B cell (primary cell): ENCODE measurements at regions not wholly inside any gene's neighbourhood (a gene's known extent, or its start where the extent isn't known, plus 50 kb on each side); places are given as distances from the start of the nearest gene placed in this dataset.

ENCODE experiments used
- ATAC-seq: fragments of 200-7000 bp; cut with Tn5 transposase; one replicate; pipeline ENCODE4 v1.10.0; 2021; ENCODE audit warnings: low read depth, mild to moderate bottlenecking, moderate number of reproducible peaks, moderate library complexity
- CTCF ChIA-PET: fragments of 350-600 bp; sonication (Branson Sonifier 250); formaldehyde crosslinking; loops from one replicate; lab custom pipeline; 2021; ENCODE audit warnings: antibody characterized with exemption, inconsistent platforms; lab: Charles Lee
- POLR2A ChIA-PET: fragments of 350-600 bp; sonication (Branson Sonifier 250); formaldehyde crosslinking; loops from one replicate; lab custom pipeline; 2021; ENCODE audit warnings: antibody characterized with exemption; lab: Charles Lee
- DNase-seq: peaks from one replicate; pipeline ENCODE4 v3.0.0; 2013
- H2AFZ ChIP-seq: 2 replicates; pipeline ENCODE4 v1.6.1; 2012; ENCODE audit warnings: mild to moderate bottlenecking, low read depth, low read length; ENCODE audit not compliant: insufficient read depth, poor library complexity, severe bottlenecking
- H3K27ac ChIP-seq, 2 donors: 1 replicate in 1 of 2; 2 replicates in 1 of 2; pipeline ENCODE4 v1.5.1; 2012 to 2013; ENCODE audit warnings: low read length in 2 of 2, mild to moderate bottlenecking in 2 of 2, moderate library complexity in 1 of 2
- H3K27me3 ChIP-seq, 4 experiments: fragments of 200-600 bp in 1 of 4; sonication (generic) in 1 of 4; replicated peaks in 1 of 4; 1 replicate in 2 of 4; 2 replicates in 2 of 4; pipeline versions ENCODE4 v1.6.1 to v1.7.0; 2013 to 2016; ENCODE audit warnings: low read length in 3 of 4, mild to moderate bottlenecking in 2 of 4, mixed read lengths in 1 of 4, moderate library complexity in 1 of 4; ENCODE audit not compliant: insufficient read depth in 4 of 4, control insufficient read depth in 3 of 4; ENCODE audit errors: control extremely low read depth in 1 of 4
- H3K36me3 ChIP-seq, 2 experiments: replicated peaks in 1 of 2; 1 replicate in 1 of 2; 2 replicates in 1 of 2; pipeline versions ENCODE4 v1.6.1 to v1.7.1; 2013; ENCODE audit warnings: low read length in 1 of 2; ENCODE audit not compliant: insufficient read depth in 2 of 2, control insufficient read depth in 1 of 2; ENCODE audit errors: control extremely low read depth in 1 of 2, extremely low read depth in 1 of 2
- H3K4me1 ChIP-seq, 2 donors: fragments of 200-600 bp in 1 of 2; sonication (generic) in 1 of 2; 1 replicate in 1 of 2; 2 replicates in 1 of 2; pipeline versions ENCODE4 v1.5.1 to v1.6.1; 2013 to 2017; ENCODE audit warnings: low read length in 2 of 2; ENCODE audit not compliant: control insufficient read depth in 2 of 2, insufficient read depth in 2 of 2
- H3K4me2 ChIP-seq: replicated peaks from 2 replicates; pipeline ENCODE3; 2012; ENCODE audit warnings: mild to moderate bottlenecking, low read depth, low read length; ENCODE audit not compliant: poor library complexity, severe bottlenecking
- H3K4me3 ChIP-seq, 5 experiments: fragments of 200-600 bp in 1 of 5; sonication (generic) in 1 of 5; 1 replicate in 3 of 5; 2 replicates in 2 of 5; pipeline versions ENCODE4 v1.5.1 to v1.7.0; 2011 to 2016; ENCODE audit warnings: low read length in 4 of 5, mild to moderate bottlenecking in 4 of 5, low read depth in 2 of 5, control low read depth in 1 of 5, moderate library complexity in 1 of 5; ENCODE audit not compliant: insufficient read depth in 1 of 5; ENCODE audit errors: control extremely low read depth in 1 of 5, extremely low read depth in 1 of 5
- H3K79me2 ChIP-seq: fragments of 200-600 bp; sonication (generic); one replicate; pipeline ENCODE4 v1.6.0; 2016; ENCODE audit warnings: low read length; ENCODE audit not compliant: control insufficient read depth, insufficient read depth
- H3K9ac ChIP-seq: fragments of 200-600 bp; sonication (generic); 2 replicates; pipeline ENCODE4 v1.6.1; 2017; ENCODE audit warnings: mild to moderate bottlenecking, low read length, moderate library complexity
- H3K9me3 ChIP-seq, 3 donors: one replicate each; pipeline versions ENCODE4 v1.6.1 to v1.7.1; 2013; ENCODE audit warnings: low read length in 2 of 3; ENCODE audit not compliant: control insufficient read depth in 2 of 3, insufficient read depth in 1 of 3; ENCODE audit errors: control extremely low read depth in 1 of 3
- H4K20me1 ChIP-seq: 2 replicates; pipeline ENCODE4 v1.6.0; 2012; ENCODE audit warnings: mild to moderate bottlenecking, low read length; ENCODE audit not compliant: insufficient read depth, control insufficient read depth, poor library complexity, severe bottlenecking
- H3K27ac Mint-ChIP-seq: one replicate; pipeline ENCODE4 v1.8.0; 2021; ENCODE audit warnings: mixed read lengths
- H3K27me3 Mint-ChIP-seq: one replicate; pipeline ENCODE4 v1.8.0; 2021; ENCODE audit warnings: mixed read lengths
- H3K4me1 Mint-ChIP-seq: one replicate; pipeline ENCODE4 v1.8.0; 2021; ENCODE audit warnings: mixed read lengths
- H3K4me3 Mint-ChIP-seq: one replicate; pipeline ENCODE4 v1.8.0; 2021; ENCODE audit warnings: mixed read lengths
- H3K9me3 Mint-ChIP-seq: one replicate; pipeline ENCODE4 v1.8.0; 2022; ENCODE audit warnings: mixed read lengths; ENCODE audit not compliant: insufficient read depth
- CTCF ChIP-seq: fragments of 200-600 bp; IDR thresholded peaks from one replicate; pipeline ENCODE4 v1.8.0; 2022; ENCODE audit warnings: antibody characterized with exemption, mild to moderate bottlenecking
- EZH2 ChIP-seq: IDR thresholded peaks from 2 replicates; pipeline ENCODE4 v1.6.1; 2012; ENCODE audit warnings: borderline replicate concordance, low read depth, mild to moderate bottlenecking, moderate library complexity, low read length; ENCODE audit not compliant: insufficient read depth, poor library complexity, severe bottlenecking
- WGBS: methylation state at CpG from one replicate; pipeline ENCODE4 v1.1.5; 2013; ENCODE audit warnings: missing lambda C conversion rate; ENCODE audit not compliant: insufficient coverage; 5-methylcytosine and 5-hydroxymethylcytosine counted together
- intact Hi-C: fragments of 100-400 bp; cut with micrococcal nuclease; formaldehyde crosslinking; loops from one replicate; pipeline ENCODE4 v1.10.0; 2022

GRCh38 chr16:74080311-74080710 is 216.3 kb upstream of the PSMD7 start:
- Histone ChIP-seq H3K4me1 (no peaks in the 10 kb centered on the region), H3K9ac (no peak overlapping the region), H3K27ac (no peak overlapping the region), H3K27me3 (no peaks in the 10 kb centered on the region), H4K20me1 (no peaks in the 10 kb centered on the region), H3K36me3 (no peaks in the 10 kb centered on the region), H3K9me3 (peaks cover 0 to under 1% (median 0%) of the 10 kb centered on the region in 3 donors), H3K4me3 (no peak overlapping the region), H3K79me2 (no peaks in the 10 kb centered on the region), H2AFZ (no peak overlapping the region), H3K4me2 (no peak overlapping the region)
- no peak for DNase-seq
- Mint-ChIP-seq H3K9me3 (peaks cover 7% of the 10 kb centered on the region), H3K27me3 (peaks cover 1% of the 10 kb centered on the region), H3K4me1 (no peaks in the 10 kb centered on the region), H3K27ac (no peak overlapping the region), H3K4me3 (no peak overlapping the region)
- no CpG with 5 or more reads among the region's 8 CpGs for WGBS
- TF ChIP-seq CTCF (no peak), EZH2 (no peak)
- no peak for ATAC-seq
- intact Hi-C loops = no loop called here
- ChIA-PET CTCF (no interaction called here), POLR2A (no interaction called here)

GRCh38 chr16:74079232-74079586 is 217.4 kb upstream of the PSMD7 start:
- no peak overlapping the region for H3K27ac Mint-ChIP-seq
- Histone ChIP-seq H3K79me2 (no peaks in the 10 kb centered on the region), H2AFZ (no peak overlapping the region), H3K36me3 (no peaks in the 10 kb centered on the region), H3K27ac (no peak overlapping the region), H3K9ac (no peak overlapping the region), H3K4me3 (no peak overlapping the region), H3K27me3 (no peaks in the 10 kb centered on the region), H4K20me1 (no peaks in the 10 kb centered on the region), H3K4me2 (no peak overlapping the region), H3K4me1 (no peaks in the 10 kb centered on the region), H3K9me3 (peaks cover 0 to 6% (median 5%) of the 10 kb centered on the region in 3 donors)
- WGBS = no CpG with 5 or more reads among the region's 1 CpG
- TF ChIP-seq EZH2 = no peak
- no peak for TF ChIP-seq CTCF
- H3K27me3 Mint-ChIP-seq = no peaks in the 10 kb centered on the region
- H3K9me3 Mint-ChIP-seq = peaks cover 9% of the 10 kb centered on the region
- ATAC-seq = no peak
- ChIA-PET CTCF (no interaction called here), POLR2A (no interaction called here)
- H3K4me3 Mint-ChIP-seq = no peak overlapping the region
- H3K4me1 Mint-ChIP-seq = no peaks in the 10 kb centered on the region
- intact Hi-C loops = no loop called here
- DNase-seq = no peak
